ENCODE measurements at regions not wholly inside any gene's neighbourhood (a gene's known extent, or its start where the extent isn't known, plus 50 kb on each side); places are given as distances from the start of the nearest gene placed in this dataset.
"Not testable (repeated sequence)": the region's sequence is repeated elsewhere in the genome, so short reads cannot be mapped to it uniquely, and the experiment has no call there.

GRCh38 chr11:105372206-105372605, 232.6 kb upstream of the CARD18 start:
- H3K36me3 Mint-ChIP-seq: peaks cover 0 to 4% (median 0%) of the 10 kb centered on the region in 3 donors
- no peaks in the 10 kb centered on the region for H3K4me1 Mint-ChIP-seq
- H3K27me3 ChIP-seq (ENCODE audit: insufficient read depth, low read length, poor library complexity, severe bottlenecking): no peaks in the 10 kb centered on the region
- no peak overlapping the region for H3K4me3 Mint-ChIP-seq
- ChIA-PET CTCF (no interaction called here), POLR2A (no interaction called here)
- DNase-seq: no peak
- H3K9me3 Mint-ChIP-seq: peaks cover 0 to 8% (median 5%) of the 10 kb centered on the region in 5 donors
- no peaks in the 10 kb centered on the region for H3K4me1 ChIP-seq (ENCODE audit: insufficient read depth, low read length)
- no peak overlapping the region for H3K27ac Mint-ChIP-seq
- no peaks in the 10 kb centered on the region for H3K36me3 ChIP-seq (ENCODE audit: insufficient read depth, low read length)
- H3K9me3 ChIP-seq (ENCODE audit: low read length): no peaks in the 10 kb centered on the region
- H3K4me3 ChIP-seq (ENCODE audit: low read length): no peak overlapping the region
- H3K27ac ChIP-seq (ENCODE audit: low read depth, low read length): no peak overlapping the region
- H3K27me3 Mint-ChIP-seq: peaks cover 0 to 4% of the 10 kb centered on the region in 2 donors

GRCh38 chr11:105371311-105371710, 231.7 kb upstream of the CARD18 start:
- Histone ChIP-seq H3K27ac (ENCODE audit: low read depth, low read length) (no peak overlapping the region), H3K4me3 (ENCODE audit: low read length) (no peak overlapping the region), H3K9me3 (ENCODE audit: low read length) (no peaks in the 10 kb centered on the region), H3K4me1 (ENCODE audit: insufficient read depth, low read length) (no peaks in the 10 kb centered on the region), H3K27me3 (ENCODE audit: insufficient read depth, low read length, poor library complexity, severe bottlenecking) (no peaks in the 10 kb centered on the region), H3K36me3 (ENCODE audit: insufficient read depth, low read length) (no peaks in the 10 kb centered on the region)
- H3K4me1 Mint-ChIP-seq: no peaks in the 10 kb centered on the region
- H3K9me3 Mint-ChIP-seq: peaks cover 0 to 7% (median 5%) of the 10 kb centered on the region in 5 donors
- DNase-seq: no peak
- H3K27ac Mint-ChIP-seq: no peak overlapping the region
- H3K36me3 Mint-ChIP-seq: peaks cover 0 to 4% (median 0%) of the 10 kb centered on the region in 3 donors
- ChIA-PET CTCF (no interaction called here), POLR2A (no interaction called here)
- H3K27me3 Mint-ChIP-seq: peaks cover 0 to 4% of the 10 kb centered on the region in 2 donors
- H3K4me3 Mint-ChIP-seq: no peak overlapping the region

- H3K4me1 ChIP-seq (ENCODE audit: insufficient read depth, low read length): no peaks in the 10 kb centered on the region
- Mint-ChIP-seq H3K27ac (no peak overlapping the region), H3K27me3 (no peaks in the 10 kb centered on the region), H3K36me3 (no peaks in the 10 kb centered on the region), H3K4me1 (no peaks in the 10 kb centered on the region), H3K9me3 (peaks cover 0 to 2% (median 0%) of the 10 kb centered on the region in 5 donors), H3K4me3 (no peak overlapping the region)
- ChIA-PET POLR2A (no interaction called here), CTCF (no interaction called here)
- H3K4me3 ChIP-seq (ENCODE audit: low read length): no peak overlapping the region
- H3K27ac ChIP-seq (ENCODE audit: low read depth, low read length): no peak overlapping the region
- H3K36me3 ChIP-seq (ENCODE audit: insufficient read depth, low read length): no peaks in the 10 kb centered on the region
- no peaks in the 10 kb centered on the region for H3K9me3 ChIP-seq (ENCODE audit: low read length)
- no peak for DNase-seq
- no peaks in the 10 kb centered on the region for H3K27me3 ChIP-seq (ENCODE audit: insufficient read depth, low read length, poor library complexity, severe bottlenecking)
These were observed 229.1 kb upstream of the CARD18 start for GRCh38 chr11:105368711-105369110.

- H3K4me1 Mint-ChIP-seq: no peaks in the 10 kb centered on the region
- no peaks in the 10 kb centered on the region for H3K4me1 ChIP-seq (ENCODE audit: insufficient read depth, low read length)
- H3K27me3 Mint-ChIP-seq: no peaks in the 10 kb centered on the region
- CTCF ChIA-PET: no interaction called here
- no peaks in the 10 kb centered on the region for H3K36me3 ChIP-seq (ENCODE audit: insufficient read depth, low read length)
- no peak overlapping the region for H3K27ac Mint-ChIP-seq
- H3K36me3 Mint-ChIP-seq: no peaks in the 10 kb centered on the region
- H3K9me3 ChIP-seq (ENCODE audit: low read length): no peaks in the 10 kb centered on the region
- H3K4me3 Mint-ChIP-seq: no peak overlapping the region
- H3K4me3 ChIP-seq (ENCODE audit: low read length): no peak overlapping the region
- no peak for DNase-seq
- H3K27ac ChIP-seq (ENCODE audit: low read depth, low read length): no peak overlapping the region
- H3K27me3 ChIP-seq (ENCODE audit: insufficient read depth, low read length, poor library complexity, severe bottlenecking): no peaks in the 10 kb centered on the region
- H3K9me3 Mint-ChIP-seq: no peaks in the 10 kb centered on the region
- POLR2A ChIA-PET: no interaction called here
These were observed 227.6 kb upstream of the CARD18 start for GRCh38 chr11:105367129-105367528.

GRCh38 chr11:105361651-105362050, 222.1 kb upstream of the CARD18 start:
- CTCF ChIA-PET: no interaction called here

GRCh38 chr11:105357764-105358163, 218.2 kb upstream of the CARD18 start:
- Mint-ChIP-seq H3K4me3 (no peak overlapping the region), H3K27ac (no peak overlapping the region), H3K27me3 (peaks cover 0 to 9% of the 10 kb centered on the region in 2 donors), H3K4me1 (no peaks in the 10 kb centered on the region), H3K36me3 (no peaks in the 10 kb centered on the region), H3K9me3 (no peaks in the 10 kb centered on the region)
- no peak overlapping the region for H3K27ac ChIP-seq (ENCODE audit: low read depth, low read length)
- no peaks in the 10 kb centered on the region for H3K36me3 ChIP-seq (ENCODE audit: insufficient read depth, low read length)
- CTCF ChIA-PET: no interaction called here
- no peaks in the 10 kb centered on the region for H3K9me3 ChIP-seq (ENCODE audit: low read length)
- H3K4me3 ChIP-seq (ENCODE audit: low read length): no peak overlapping the region
- no peaks in the 10 kb centered on the region for H3K4me1 ChIP-seq (ENCODE audit: insufficient read depth, low read length)
- POLR2A ChIA-PET: no interaction called here
- no peaks in the 10 kb centered on the region for H3K27me3 ChIP-seq (ENCODE audit: insufficient read depth, low read length, poor library complexity, severe bottlenecking)
- no peak for DNase-seq

More at GRCh38 chr11:105361651-105362050, 222.1 kb upstream of the CARD18 start:
- no peak overlapping the region for H3K4me3 Mint-ChIP-seq
- H3K36me3 Mint-ChIP-seq: no peaks in the 10 kb centered on the region
- no peak overlapping the region for H3K27ac Mint-ChIP-seq
- H3K4me3 ChIP-seq (ENCODE audit: low read length): no peak overlapping the region
- no peaks in the 10 kb centered on the region for H3K27me3 ChIP-seq (ENCODE audit: insufficient read depth, low read length, poor library complexity, severe bottlenecking)
- no peaks in the 10 kb centered on the region for H3K9me3 ChIP-seq (ENCODE audit: low read length)
- no peaks in the 10 kb centered on the region for H3K9me3 Mint-ChIP-seq
- no peaks in the 10 kb centered on the region for H3K4me1 Mint-ChIP-seq
- H3K27ac ChIP-seq (ENCODE audit: low read depth, low read length): no peak overlapping the region
- POLR2A ChIA-PET: no interaction called here
- H3K27me3 Mint-ChIP-seq: peaks cover 0 to 3% of the 10 kb centered on the region in 2 donors
- DNase-seq: no peak
- H3K36me3 ChIP-seq (ENCODE audit: insufficient read depth, low read length): no peaks in the 10 kb centered on the region
- no peaks in the 10 kb centered on the region for H3K4me1 ChIP-seq (ENCODE audit: insufficient read depth, low read length)

GRCh38 chr11:105357146-105357545, 217.6 kb upstream of the CARD18 start:
- no peak for DNase-seq
- Mint-ChIP-seq H3K27ac (no peak overlapping the region), H3K27me3 (peaks cover 0 to 9% of the 10 kb centered on the region in 2 donors), H3K4me1 (no peaks in the 10 kb centered on the region), H3K4me3 (no peak overlapping the region), H3K9me3 (no peaks in the 10 kb centered on the region), H3K36me3 (no peaks in the 10 kb centered on the region)
- H3K36me3 ChIP-seq (ENCODE audit: insufficient read depth, low read length): no peaks in the 10 kb centered on the region
- CTCF ChIA-PET: no interaction called here
- POLR2A ChIA-PET: no interaction called here
- no peaks in the 10 kb centered on the region for H3K9me3 ChIP-seq (ENCODE audit: low read length)
- no peaks in the 10 kb centered on the region for H3K27me3 ChIP-seq (ENCODE audit: insufficient read depth, low read length, poor library complexity, severe bottlenecking)
- no peak overlapping the region for H3K27ac ChIP-seq (ENCODE audit: low read depth, low read length)
- no peak overlapping the region for H3K4me3 ChIP-seq (ENCODE audit: low read length)
- H3K4me1 ChIP-seq (ENCODE audit: insufficient read depth, low read length): no peaks in the 10 kb centered on the region

- H3K27ac Mint-ChIP-seq; H3K36me3 ChIP-seq (ENCODE audit: insufficient read depth, low read length); H3K4me3 ChIP-seq (ENCODE audit: low read length); H3K4me1 ChIP-seq (ENCODE audit: insufficient read depth, low read length); H3K4me3 Mint-ChIP-seq; H3K27me3 ChIP-seq (ENCODE audit: insufficient read depth, low read length, poor library complexity, severe bottlenecking); H3K9me3 ChIP-seq (ENCODE audit: low read length); H3K27ac ChIP-seq (ENCODE audit: low read depth, low read length); H3K36me3 Mint-ChIP-seq; CTCF ChIA-PET; H3K27me3 Mint-ChIP-seq; H3K4me1 Mint-ChIP-seq; POLR2A ChIA-PET; DNase-seq: not testable (repeated sequence)
- peaks cover 0 to 18% (median 8%) of the 10 kb centered on the region in 5 donors for H3K9me3 Mint-ChIP-seq
These were observed 210.3 kb upstream of the CARD18 start for GRCh38 chr11:105349867-105350266.

- Mint-ChIP-seq H3K9me3 (peaks cover 0 to 10% (median 5%) of the 10 kb centered on the region in 5 donors), H3K4me1 (no peaks in the 10 kb centered on the region), H3K27ac (no peak overlapping the region), H3K36me3 (no peaks in the 10 kb centered on the region), H3K27me3 (peaks cover 0 to 6% of the 10 kb centered on the region in 2 donors), H3K4me3 (no peak overlapping the region)
- no peak for DNase-seq
- Histone ChIP-seq H3K27me3 (ENCODE audit: insufficient read depth, low read length, poor library complexity, severe bottlenecking) (no peaks in the 10 kb centered on the region), H3K4me3 (ENCODE audit: low read length) (no peak overlapping the region), H3K4me1 (ENCODE audit: insufficient read depth, low read length) (no peaks in the 10 kb centered on the region), H3K36me3 (ENCODE audit: insufficient read depth, low read length) (no peaks in the 10 kb centered on the region), H3K9me3 (ENCODE audit: low read length) (no peaks in the 10 kb centered on the region), H3K27ac (ENCODE audit: low read depth, low read length) (no peak overlapping the region)
- CTCF ChIA-PET: no interaction called here
- POLR2A ChIA-PET: no interaction called here
These were observed 205.4 kb upstream of the CARD18 start for GRCh38 chr11:105344938-105345337.

Data from CD8-positive, alpha-beta memory T cell (primary cell).